GM21529 (cell line): ENCODE measurements at regions not wholly inside any gene's neighbourhood (a gene's known extent, or its start where the extent isn't known, plus 50 kb on each side); places are given as distances from the start of the nearest gene placed in this dataset.

Experiments used
- ATAC-seq: cut with Tn5 transposase; IDR thresholded peaks from one replicate; pipeline ENCODE4 v1.9.1; 2021; ENCODE audit not compliant: unreplicated experiment

- no peak for ATAC-seq
These were observed 162.8 kb upstream of the RARB start for GRCh38 chr3:25265284-25265683.

DNA sequence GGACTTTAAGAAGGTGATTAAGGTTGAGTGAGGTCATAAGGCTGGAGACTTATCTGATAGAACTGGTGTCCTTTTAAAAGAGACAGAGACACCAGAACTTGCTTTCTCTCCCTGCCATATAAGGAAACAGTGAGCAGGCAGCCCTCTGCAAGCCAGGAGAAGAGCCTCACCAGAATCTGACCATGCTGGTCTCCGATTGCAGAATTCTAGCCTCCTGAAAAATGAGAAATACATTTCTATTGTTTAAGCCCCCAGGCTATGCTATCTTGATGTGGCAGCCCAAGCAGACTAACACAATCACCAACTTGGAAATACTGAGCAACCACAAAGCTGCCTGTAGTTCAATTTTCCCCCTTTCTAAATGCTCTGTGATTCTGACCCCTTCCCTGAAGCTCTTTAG, 161.4 kb upstream of the RARB start:
- ATAC-seq = no peak

DNA sequence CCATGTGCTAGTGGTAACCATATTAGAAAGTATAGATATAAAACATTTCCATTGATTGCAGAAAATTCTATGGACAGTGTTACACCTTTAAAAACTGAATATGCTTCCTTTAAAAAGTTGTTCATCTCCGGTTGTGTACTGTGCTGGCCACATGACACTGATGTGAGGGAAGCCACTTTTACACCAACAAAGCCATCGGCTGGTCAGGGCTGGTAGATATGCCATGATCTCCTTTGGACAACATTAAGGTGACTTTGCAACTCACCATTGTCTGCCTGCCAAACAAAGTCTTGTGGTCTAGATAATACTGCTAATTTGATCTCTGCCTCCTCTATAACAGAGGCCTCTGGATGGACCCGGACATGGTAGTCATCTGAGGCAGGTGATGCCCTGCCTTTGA, 156.0 kb upstream of the RARB start:
- no peak for ATAC-seq

DNA sequence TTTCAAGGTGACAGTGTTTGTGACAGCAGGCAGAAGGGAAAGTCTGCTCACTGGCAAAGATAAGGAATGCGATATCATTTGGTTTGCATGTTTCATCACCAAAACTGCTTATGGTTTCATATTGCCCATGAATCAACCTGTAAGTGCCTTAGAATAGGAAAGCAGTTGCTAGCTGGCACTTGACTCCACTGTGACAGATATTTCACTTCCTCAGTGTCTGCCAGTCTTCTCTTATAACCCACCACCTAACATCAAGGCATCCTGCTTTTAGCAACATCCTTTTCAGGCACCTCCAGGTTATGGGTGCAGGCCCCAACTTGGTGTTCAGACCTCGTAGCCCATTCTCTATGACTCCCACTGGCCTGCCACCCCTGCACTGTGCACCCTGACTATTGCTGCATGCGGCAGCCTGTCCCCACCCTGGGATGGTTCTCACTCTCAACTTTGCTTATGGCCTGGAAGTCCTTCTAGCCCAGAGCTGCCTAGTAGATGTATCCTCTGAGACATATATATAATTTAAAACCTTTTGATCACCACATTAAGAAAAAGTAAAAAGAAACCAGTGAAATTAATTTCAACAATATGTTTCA, 154.4 kb upstream of the RARB start:
- no peak for ATAC-seq

DNA sequence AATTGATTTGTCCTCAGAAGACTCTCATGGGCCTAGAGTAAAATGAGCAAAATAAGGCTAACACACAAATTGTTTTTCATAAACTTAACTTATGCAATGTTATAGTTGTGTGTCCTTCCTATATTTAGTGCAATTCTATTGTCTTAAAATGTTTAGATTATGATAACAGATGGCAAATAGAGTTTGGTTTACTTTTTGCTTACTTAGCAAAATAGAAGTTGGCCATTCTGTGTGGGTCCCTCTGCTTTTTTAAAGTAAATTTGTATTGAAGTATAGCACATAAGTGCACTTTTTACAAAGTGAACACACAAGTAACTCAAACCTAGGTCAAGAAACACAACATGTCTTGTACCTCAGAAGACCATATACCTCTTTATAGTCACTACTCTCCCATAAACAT, 150.6 kb upstream of the RARB start:
- ATAC-seq = no peak

GRCh38 chr3:25281041-25281731, 146.9 kb upstream of the RARB start:
- no peak for ATAC-seq

DNA sequence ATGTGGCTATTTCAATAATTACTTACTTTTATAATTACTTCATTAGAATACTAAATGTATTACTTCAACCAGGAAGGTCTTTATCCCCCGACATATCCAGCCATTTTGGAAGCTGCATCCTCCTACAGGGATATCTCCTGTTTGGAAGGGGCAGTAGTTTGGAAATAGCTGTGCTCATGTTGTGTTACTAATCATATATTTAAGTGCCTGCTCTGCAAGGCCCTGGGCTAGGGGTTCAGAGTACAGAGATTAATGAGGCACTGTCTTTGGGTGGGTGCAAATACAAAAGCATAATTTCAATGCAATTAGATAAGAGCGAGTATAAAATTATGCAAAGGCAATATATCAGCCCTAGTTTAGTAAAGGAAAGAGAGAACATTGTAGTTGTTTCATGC, 146.3 kb upstream of the RARB start:
- no peak for ATAC-seq

GRCh38 chr3:25283613-25284012, 144.4 kb upstream of the RARB start:
- no peak for ATAC-seq

DNA sequence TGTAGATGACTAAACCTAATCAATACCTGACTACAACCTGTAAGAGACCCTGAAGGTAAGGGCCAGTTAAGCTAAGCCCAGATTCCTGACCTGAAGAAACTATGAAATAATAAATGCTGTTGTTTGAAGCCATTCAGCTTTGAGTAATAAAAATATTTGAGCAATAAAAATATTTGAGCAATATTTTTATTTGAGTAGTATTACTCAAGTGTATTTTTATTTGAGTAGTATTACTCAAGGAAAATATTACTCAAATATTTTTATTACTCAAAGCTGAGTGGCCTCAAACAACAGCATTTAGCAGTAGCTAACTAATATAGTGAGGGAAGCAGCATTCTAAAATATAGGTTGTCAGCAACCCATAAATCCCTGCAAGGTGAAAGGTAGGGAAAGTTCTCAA, 143.8 kb upstream of the RARB start:
- ATAC-seq = no peak

GRCh38 chr3:25287291-25287884, 140.7 kb upstream of the RARB start:
- ATAC-seq = no peak

GRCh38 chr3:25288413-25288812, 139.7 kb upstream of the RARB start:
- ATAC-seq = no peak

DNA sequence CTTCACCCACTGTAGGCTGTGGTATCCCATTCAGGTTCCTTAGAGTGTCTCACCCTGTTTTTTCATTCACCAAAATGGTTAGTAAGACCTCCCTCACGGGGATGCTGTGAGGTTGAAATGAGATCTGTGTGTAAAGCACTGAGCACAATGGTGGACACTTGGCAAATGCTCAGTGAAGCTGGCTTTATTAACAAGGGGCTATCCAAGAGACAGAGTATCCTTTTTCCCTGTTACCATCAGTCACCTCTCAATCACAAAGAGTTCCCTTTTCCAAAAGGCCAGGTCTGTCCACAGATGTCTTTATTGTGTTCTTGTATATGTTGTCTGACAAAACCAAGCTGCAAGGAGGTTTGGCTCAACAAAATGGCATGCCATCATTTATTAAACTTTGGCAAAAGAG, 138.9 kb upstream of the RARB start:
- ATAC-seq = no peak

DNA sequence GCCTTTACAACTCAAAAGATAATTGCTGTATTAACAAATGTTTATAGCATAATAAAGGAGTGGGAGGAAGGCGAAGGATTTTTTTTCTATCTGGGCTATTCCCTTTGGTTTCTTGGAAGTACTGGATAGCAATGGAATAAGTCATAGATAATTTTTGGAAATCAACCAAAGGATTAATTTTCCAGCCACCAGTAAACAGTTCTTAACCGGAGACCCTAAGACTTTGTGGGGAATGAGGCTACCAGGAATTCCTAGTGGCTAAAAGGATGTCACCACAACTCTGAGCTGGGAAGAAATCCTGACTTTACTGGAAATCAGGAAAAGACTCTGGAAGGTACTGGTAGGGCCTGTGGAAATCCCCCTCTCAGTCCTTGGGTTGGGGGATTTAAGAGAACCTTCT, 138.4 kb upstream of the RARB start:
- no peak for ATAC-seq

GRCh38 chr3:25291481-25291905, 136.6 kb upstream of the RARB start:
- no peak for ATAC-seq

GRCh38 chr3:25292036-25292435, 136.0 kb upstream of the RARB start:
- ATAC-seq = no peak

- no peak for ATAC-seq
These were observed 135.5 kb upstream of the RARB start for GRCh38 chr3:25292595-25292994.

- no peak for ATAC-seq
These were observed 134.3 kb upstream of the RARB start for GRCh38 chr3:25293736-25294135.

GRCh38 chr3:25294169-25294805, 133.8 kb upstream of the RARB start:
- ATAC-seq = no peak

DNA sequence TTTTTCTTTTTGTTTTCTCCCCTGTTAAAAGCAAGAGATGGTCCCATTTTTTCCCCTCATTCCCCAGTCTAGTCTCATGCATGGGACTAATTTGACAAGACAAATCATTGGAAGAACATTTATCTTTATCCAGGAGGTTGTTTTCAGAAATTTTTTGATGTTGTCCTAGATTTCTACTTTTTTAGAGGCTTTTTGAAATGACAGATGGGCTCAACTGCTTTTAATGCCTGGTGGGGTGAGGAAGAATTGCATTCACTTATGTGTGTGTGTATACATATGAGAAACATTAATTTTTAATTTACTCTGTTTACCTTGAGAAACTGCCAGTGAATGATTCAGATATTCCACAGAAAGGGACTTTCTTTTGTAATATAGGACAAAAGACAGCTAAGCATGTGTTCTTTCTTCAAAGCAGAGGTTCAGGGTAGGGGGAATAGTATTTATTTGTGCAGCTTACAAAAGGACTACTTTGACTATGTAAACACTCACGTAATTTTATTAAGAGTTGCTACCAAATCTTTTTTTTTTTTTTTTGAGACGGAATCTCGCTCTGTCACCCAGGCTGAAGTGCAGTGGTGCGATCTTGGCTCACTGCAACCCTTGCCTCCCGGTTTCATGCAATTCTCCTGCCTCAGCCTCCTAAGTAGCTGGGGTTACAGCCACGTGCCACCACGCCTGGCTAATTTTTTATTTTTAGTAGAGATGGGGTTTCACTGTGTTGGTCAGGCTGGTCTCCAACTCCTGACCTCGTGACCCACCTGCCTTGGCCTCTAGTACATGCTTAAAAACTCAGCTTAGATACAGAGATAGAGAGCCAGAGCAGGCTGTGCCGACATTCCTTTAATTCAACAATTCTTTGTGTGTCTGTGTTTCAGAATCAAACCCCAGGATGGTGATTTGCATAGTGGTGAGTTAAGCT, 130.1 kb upstream of the RARB start:
- ATAC-seq = no peak

GRCh38 chr3:25300141-25300540, 127.9 kb upstream of the RARB start:
- ATAC-seq = no peak

DNA sequence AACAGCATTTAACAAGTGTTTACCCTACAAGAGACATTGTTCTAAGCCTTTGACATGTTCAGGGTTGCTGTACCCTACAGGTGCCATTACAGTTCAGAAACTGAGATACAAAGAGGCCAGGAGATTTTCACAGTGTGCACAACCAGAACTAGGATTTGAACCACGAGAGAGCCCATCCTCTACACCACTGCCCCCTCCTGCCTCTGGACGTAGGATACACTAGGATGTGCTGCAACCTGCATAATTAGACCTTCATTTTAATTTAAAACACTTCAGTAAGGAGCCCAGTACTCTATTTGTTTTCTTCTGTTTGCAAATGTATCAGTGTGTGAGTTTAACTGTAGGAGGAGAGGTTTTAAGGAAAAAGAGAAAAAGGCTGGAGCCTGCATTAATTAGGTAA, 123.1 kb upstream of the RARB start:
- ATAC-seq = no peak
